Activated CD4-positive, alpha-beta T cell treated with anti-CD3 and anti-CD28 coated beads for 36 hours (primary cell): ENCODE measurements at regions not wholly inside any gene's neighbourhood (a gene's known extent, or its start where the extent isn't known, plus 50 kb on each side); places are given as distances from the start of the nearest gene placed in this dataset.

ENCODE experiments used
- ATAC-seq: fragments of 200-7000 bp; cut with Tn5 transposase; one replicate; pipeline ENCODE4 v1.10.0; 2021; ENCODE audit warnings: mild to moderate bottlenecking, moderate library complexity
- CTCF ChIA-PET: fragments of 350-600 bp; sonication (Branson Sonifier 250); formaldehyde crosslinking; loops from one replicate; lab custom pipeline; 2021; ENCODE audit warnings: antibody characterized with exemption; lab: Charles Lee
- POLR2A ChIA-PET: fragments of 350-600 bp; sonication (Branson Sonifier 250); formaldehyde crosslinking; loops from one replicate; lab custom pipeline; 2021; ENCODE audit warnings: antibody characterized with exemption, inconsistent platforms; lab: Charles Lee
- DNase-seq: peaks from one replicate; pipeline ENCODE4 v3.0.0-alpha.2; 2020
- H3K27ac Mint-ChIP-seq: one replicate; pipeline ENCODE4 v1.8.0; 2021; ENCODE audit warnings: mixed read lengths
- H3K27me3 Mint-ChIP-seq: one replicate; pipeline ENCODE4 v1.8.0; 2021; ENCODE audit warnings: mixed read lengths
- H3K36me3 Mint-ChIP-seq: one replicate; pipeline ENCODE4 v1.8.0; 2021; ENCODE audit warnings: low read depth, mixed read lengths
- H3K4me1 Mint-ChIP-seq: one replicate; pipeline ENCODE4 v1.8.0; 2021; ENCODE audit warnings: mixed read lengths
- H3K4me3 Mint-ChIP-seq: one replicate; pipeline ENCODE4 v1.8.0; 2021; ENCODE audit warnings: mild to moderate bottlenecking, moderate library complexity, mixed read lengths
- H3K9me3 Mint-ChIP-seq: one replicate; pipeline ENCODE4 v1.8.0; 2021; ENCODE audit warnings: low read depth, mixed read lengths
- intact Hi-C, 2 experiments: fragments of 100-400 bp; cut with DNase I in 1 of 2; cut with micrococcal nuclease in 1 of 2; formaldehyde crosslinking; loops; one replicate each; pipeline versions ENCODE4 v1.14.2 to v1.15.1; 2022 to 2024; cut with DNase I, micrococcal nuclease

GRCh38 chr1:84090447-84091245 lies 53.4 kb upstream of the PRKACB start:
- peaks cover 2% of the 10 kb centered on the region for H3K36me3 Mint-ChIP-seq
- H3K9me3 Mint-ChIP-seq, result no peaks in the 10 kb centered on the region
- ChIA-PET POLR2A (interaction anchor here (0.6 kb wide), 1 partner anchor 130 kb away, joined by 3 read pairs; no protein-coding TSS in a partner anchor), CTCF (interaction anchor here (0.7 to 2.7 kb wide), 5 partner anchors 8 to 51 kb away, joined by 3 to 8 read pairs (median 4); no protein-coding TSS in a partner anchor)
- peak overlapping the region; percentile 50 for H3K4me3 Mint-ChIP-seq
- peak; percentile 10 for DNase-seq
- intact Hi-C loops, result loop anchor here (2.0 to 5.0 kb wide), 2 partner anchors 14 to 67 kb away; no protein-coding TSS in a partner anchor
- no peaks in the 10 kb centered on the region for H3K27me3 Mint-ChIP-seq
- peak overlapping the region; percentile 75 for H3K27ac Mint-ChIP-seq
- peaks cover 32% of the 10 kb centered on the region for H3K4me1 Mint-ChIP-seq
- peak; percentile 52 for ATAC-seq

GRCh38 chr1:84089867-84090266 lies 54.2 kb upstream of the PRKACB start:
- no peaks in the 10 kb centered on the region for H3K36me3 Mint-ChIP-seq
- intact Hi-C loops, result loop anchor here (2.0 to 5.0 kb wide), 2 partner anchors 13 to 67 kb away; no protein-coding TSS in a partner anchor
- POLR2A ChIA-PET, result no interaction called here
- no peaks in the 10 kb centered on the region for H3K27me3 Mint-ChIP-seq
- H3K4me3 Mint-ChIP-seq, result no peak overlapping the region
- H3K27ac Mint-ChIP-seq, result peak overlapping the region; percentile 75
- CTCF ChIA-PET, result interaction anchor here (0.6 to 2.7 kb wide), 7 partner anchors 9 to 471 kb away, joined by 3 to 8 read pairs (median 4); partner anchors contain the start of gene SAMD13
- ATAC-seq (peak; percentile 71), DNase-seq (no peak)
- peaks cover 32% of the 10 kb centered on the region for H3K4me1 Mint-ChIP-seq
- H3K9me3 Mint-ChIP-seq, result no peaks in the 10 kb centered on the region

GRCh38 chr1:84089465-84089864 lies 54.6 kb upstream of the PRKACB start:
- Mint-ChIP-seq H3K27ac (peak overlapping the region; percentile 75), H3K36me3 (no peaks in the 10 kb centered on the region), H3K4me3 (no peak overlapping the region), H3K9me3 (no peaks in the 10 kb centered on the region), H3K4me1 (peaks cover 32% of the 10 kb centered on the region), H3K27me3 (no peaks in the 10 kb centered on the region)
- DNase-seq (no peak), ATAC-seq (peak; percentile 82)
- intact Hi-C loops, result no loop called here
- CTCF ChIA-PET, result interaction anchor here (0.6 to 2.7 kb wide), 6 partner anchors 9 to 471 kb away, joined by 3 to 8 read pairs (median 4); partner anchors contain the start of gene SAMD13
- POLR2A ChIA-PET, result no interaction called here

- H3K36me3 Mint-ChIP-seq, result no peaks in the 10 kb centered on the region
- no peak overlapping the region for H3K4me3 Mint-ChIP-seq
- DNase-seq (no peak), ATAC-seq (no peak)
- no peaks in the 10 kb centered on the region for H3K9me3 Mint-ChIP-seq
- ChIA-PET POLR2A (no interaction called here), CTCF (no interaction called here)
- peaks cover 2% of the 10 kb centered on the region for H3K27me3 Mint-ChIP-seq
- no peak overlapping the region for H3K27ac Mint-ChIP-seq
- intact Hi-C loops, result no loop called here
- peaks cover 30% of the 10 kb centered on the region for H3K4me1 Mint-ChIP-seq
These were observed 57.5 kb upstream of the PRKACB start for GRCh38 chr1:84086616-84087015.

GRCh38 chr1:84086189-84086588 lies 57.9 kb upstream of the PRKACB start:
- Mint-ChIP-seq H3K27me3 (peaks cover 2% of the 10 kb centered on the region), H3K4me3 (no peak overlapping the region), H3K9me3 (no peaks in the 10 kb centered on the region), H3K27ac (no peak overlapping the region), H3K36me3 (no peaks in the 10 kb centered on the region), H3K4me1 (peaks cover 27% of the 10 kb centered on the region)
- POLR2A ChIA-PET, result no interaction called here
- intact Hi-C loops, result no loop called here
- CTCF ChIA-PET, result no interaction called here
- no peak for ATAC-seq
- no peak for DNase-seq

GRCh38 chr1:84083307-84083706 lies 60.8 kb upstream of the PRKACB start:
- ChIA-PET POLR2A (no interaction called here), CTCF (no interaction called here)
- Mint-ChIP-seq H3K27ac (no peak overlapping the region), H3K36me3 (no peaks in the 10 kb centered on the region), H3K27me3 (peaks cover 3% of the 10 kb centered on the region), H3K4me1 (peaks cover 4% of the 10 kb centered on the region), H3K4me3 (no peak overlapping the region), H3K9me3 (no peaks in the 10 kb centered on the region)
- DNase-seq (no peak), ATAC-seq (no peak)
- intact Hi-C loops, result no loop called here

GRCh38 chr1:84078842-84079202 lies 65.2 kb upstream of the PRKACB start:
- ChIA-PET CTCF (interaction anchor here (1.5 kb wide), 1 partner anchor 675 kb away, joined by 3 read pairs; no protein-coding TSS in a partner anchor), POLR2A (no interaction called here)
- DNase-seq, result no peak
- Mint-ChIP-seq H3K27me3 (peaks cover 3% of the 10 kb centered on the region), H3K9me3 (no peaks in the 10 kb centered on the region), H3K4me1 (peaks cover 6% of the 10 kb centered on the region), H3K4me3 (peak overlapping the region; percentile 79), H3K36me3 (no peaks in the 10 kb centered on the region), H3K27ac (peak overlapping the region; percentile 42)
- intact Hi-C loops, result loop anchor here (1.0 to 10.0 kb wide), 8 partner anchors 72 to 1126 kb away; partner anchors contain the start of genes CTBS (in 1 of the 2), SSX2IP (in 1 of the 2), SYDE2 (in 1 of the 2) and TTLL7 (in 1 of the 2)
- no peak for ATAC-seq

GRCh38 chr1:84078108-84078841 lies 65.8 kb upstream of the PRKACB start:
- ATAC-seq (peak; percentile 38), DNase-seq (peak; percentile 13)
- peak overlapping the region; percentile 42 for H3K27ac Mint-ChIP-seq
- ChIA-PET POLR2A (no interaction called here), CTCF (interaction anchor here (0.7 to 1.5 kb wide), 3 partner anchors 31 to 694 kb away, joined by 3 read pairs; no protein-coding TSS in a partner anchor)
- no peaks in the 10 kb centered on the region for H3K36me3 Mint-ChIP-seq
- H3K27me3 Mint-ChIP-seq, result peaks cover 3% of the 10 kb centered on the region
- peak overlapping the region; percentile 79 for H3K4me3 Mint-ChIP-seq
- intact Hi-C loops, result loop anchor here (1.0 to 10.0 kb wide), 8 partner anchors 71 to 1127 kb away; partner anchors contain the start of genes CTBS (in 1 of the 2), SSX2IP (in 1 of the 2), SYDE2 (in 1 of the 2) and TTLL7 (in 1 of the 2)
- H3K4me1 Mint-ChIP-seq, result peaks cover 6% of the 10 kb centered on the region
- no peaks in the 10 kb centered on the region for H3K9me3 Mint-ChIP-seq

- Mint-ChIP-seq H3K9me3 (no peaks in the 10 kb centered on the region), H3K4me1 (peaks cover 6% of the 10 kb centered on the region), H3K36me3 (no peaks in the 10 kb centered on the region), H3K27ac (peak overlapping the region; percentile 58), H3K4me3 (peak overlapping the region; percentile 79), H3K27me3 (peaks cover 2% of the 10 kb centered on the region)
- DNase-seq (peak; percentile 85), ATAC-seq (peak; percentile 94)
- CTCF ChIA-PET, result interaction anchor here (0.6 to 1.5 kb wide), 6 partner anchors 31 to 695 kb away, joined by 3 to 5 read pairs (median 3); no protein-coding TSS in a partner anchor
- intact Hi-C loops, result loop anchor here (1.0 to 10.0 kb wide), 10 partner anchors 13 to 1127 kb away; partner anchors contain the start of genes CTBS (in 1 of the 2), SSX2IP (in 1 of the 2), SYDE2 (in 1 of the 2) and TTLL7 (in 1 of the 2)
- POLR2A ChIA-PET, result no interaction called here
These were observed 66.5 kb upstream of the PRKACB start for GRCh38 chr1:84077476-84078107.

- DNase-seq, result no peak
- ChIA-PET CTCF (no interaction called here), POLR2A (no interaction called here)
- Mint-ChIP-seq H3K9me3 (peaks cover 9% of the 10 kb centered on the region), H3K27me3 (peaks cover 10% of the 10 kb centered on the region), H3K4me3 (no peak overlapping the region), H3K27ac (no peak overlapping the region), H3K36me3 (peaks cover 4% of the 10 kb centered on the region), H3K4me1 (peaks cover 2% of the 10 kb centered on the region)
- intact Hi-C loops, result loop anchor here in 1 of 2 experiments (5.0 to 10.0 kb wide), 2 partner anchors 36 to 1132 kb away; partner anchors contain the start of gene SYDE2
- no peak for ATAC-seq
These were observed 70.8 kb upstream of the PRKACB start for GRCh38 chr1:84073266-84073665.
